GM21360 (cell line): ENCODE measurements at regions not wholly inside any gene's neighbourhood (a gene's known extent, or its start where the extent isn't known, plus 50 kb on each side); places are given as distances from the start of the nearest gene placed in this dataset.
A peak's percentile ranks its signal among the peaks of the same experiment; 100 is the strongest.

Experiments used
- ATAC-seq: cut with Tn5 transposase; IDR thresholded peaks from one replicate; pipeline ENCODE4 v1.9.1; 2021; ENCODE audit warnings: mild to moderate bottlenecking, moderate library complexity; ENCODE audit not compliant: unreplicated experiment

GRCh38 chr11:88448131-88448670 lies 110.7 kb upstream of the CTSC start:
- no peak for ATAC-seq

DNA sequence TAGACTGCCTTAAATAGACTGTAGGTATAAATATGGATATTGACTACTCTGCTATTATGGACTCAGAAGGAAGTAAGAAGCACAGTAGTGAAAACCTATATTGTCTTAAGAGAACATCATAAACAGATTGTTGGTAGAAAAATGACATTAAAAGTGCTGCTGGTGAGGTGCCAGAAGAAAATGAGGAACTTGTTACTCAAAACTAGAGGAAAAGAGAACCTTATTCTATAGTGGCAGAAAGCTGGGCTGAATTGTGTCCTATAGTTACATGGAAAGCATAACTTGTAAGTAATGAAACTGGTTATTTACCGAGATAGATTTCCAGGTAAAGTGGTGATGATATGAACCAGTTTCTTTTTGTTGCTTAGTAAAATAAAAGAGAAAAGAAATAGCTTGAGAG lies 109.7 kb upstream of the CTSC start:
- ATAC-seq, result no peak

GRCh38 chr11:88439356-88439755 lies 101.8 kb upstream of the CTSC start:
- ATAC-seq, result no peak

DNA sequence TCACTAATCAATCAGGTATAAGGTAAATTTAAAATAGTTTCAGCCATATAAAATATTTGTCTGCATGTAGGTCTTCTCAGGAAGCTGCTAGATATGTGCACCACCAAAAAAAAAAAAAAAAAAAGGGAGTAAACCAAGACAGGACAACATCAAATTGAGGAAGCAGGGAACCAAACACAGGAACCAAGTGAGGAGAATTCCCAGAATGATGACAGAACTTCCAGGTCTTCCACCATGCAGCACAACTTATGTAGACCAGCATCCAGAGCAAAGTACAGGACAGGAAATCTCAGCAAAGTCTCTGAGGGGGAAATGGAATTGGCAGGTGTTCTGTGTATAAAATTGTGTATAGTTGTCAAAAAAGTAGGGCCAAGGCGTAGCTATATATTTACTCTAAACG lies 101.2 kb upstream of the CTSC start:
- no peak for ATAC-seq

- ATAC-seq, result peak; percentile 98
These were observed 97.9 kb upstream of the CTSC start for GRCh38 chr11:88435415-88435814.

DNA sequence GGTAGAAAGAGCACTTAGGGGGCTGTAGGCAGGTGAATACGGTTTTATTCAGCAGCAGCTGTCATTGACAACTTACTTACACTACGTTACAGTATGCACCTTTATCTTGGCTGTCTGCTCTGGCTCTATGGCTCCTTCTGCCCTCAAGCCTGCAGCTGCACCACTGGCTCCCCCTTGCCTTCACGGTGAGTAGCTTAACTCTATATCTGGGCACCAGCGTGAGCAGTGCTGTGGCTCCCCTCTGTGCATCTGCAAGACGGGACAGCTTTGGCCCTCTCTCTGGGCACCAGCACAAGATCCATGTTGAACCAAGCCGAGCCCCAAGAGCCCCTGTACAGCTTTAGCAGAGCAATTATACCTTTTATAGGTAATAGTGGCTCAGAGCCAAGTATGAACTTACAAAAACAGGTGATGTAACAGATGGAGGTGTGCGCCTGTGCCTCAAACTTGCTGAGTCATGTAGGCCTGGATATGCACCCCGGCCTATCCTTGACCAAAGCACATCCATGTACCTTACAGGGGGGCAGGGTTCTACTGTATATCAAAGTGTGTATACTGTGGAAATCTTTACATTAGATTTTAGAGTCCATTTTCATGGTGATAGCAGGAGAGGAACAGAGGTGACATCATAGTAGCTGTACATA lies 96.9 kb upstream of the CTSC start:
- ATAC-seq, result no peak

GRCh38 chr11:88433536-88434230 lies 96.1 kb upstream of the CTSC start:
- no peak for ATAC-seq

- ATAC-seq, result no peak
These were observed 94.3 kb upstream of the CTSC start for GRCh38 chr11:88431675-88432341.

- ATAC-seq, result no peak
These were observed 91.4 kb upstream of the CTSC start for GRCh38 chr11:88428959-88429358.

- no peak for ATAC-seq
These were observed 90.2 kb upstream of the CTSC start for GRCh38 chr11:88427719-88428118.

DNA sequence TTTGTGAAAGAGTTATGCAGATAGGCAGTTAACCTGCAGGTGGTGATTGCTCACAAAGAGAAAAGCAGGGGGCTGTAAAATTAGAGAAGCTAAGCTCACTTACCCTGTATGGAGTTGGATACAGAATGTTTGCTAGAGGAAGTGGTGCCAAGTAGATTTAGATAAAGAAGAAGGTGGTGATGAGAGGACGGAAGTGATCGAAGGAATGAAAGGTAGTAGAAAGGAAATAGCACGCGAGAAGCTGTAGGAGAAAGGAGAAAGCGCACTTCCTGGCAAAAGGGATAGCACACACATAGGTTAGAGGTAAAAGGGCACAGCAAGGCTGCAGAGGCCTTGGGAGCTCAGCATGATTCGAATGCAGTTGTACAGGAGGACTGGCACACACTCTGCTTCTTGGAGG lies 87.3 kb upstream of the CTSC start:
- no peak for ATAC-seq

DNA sequence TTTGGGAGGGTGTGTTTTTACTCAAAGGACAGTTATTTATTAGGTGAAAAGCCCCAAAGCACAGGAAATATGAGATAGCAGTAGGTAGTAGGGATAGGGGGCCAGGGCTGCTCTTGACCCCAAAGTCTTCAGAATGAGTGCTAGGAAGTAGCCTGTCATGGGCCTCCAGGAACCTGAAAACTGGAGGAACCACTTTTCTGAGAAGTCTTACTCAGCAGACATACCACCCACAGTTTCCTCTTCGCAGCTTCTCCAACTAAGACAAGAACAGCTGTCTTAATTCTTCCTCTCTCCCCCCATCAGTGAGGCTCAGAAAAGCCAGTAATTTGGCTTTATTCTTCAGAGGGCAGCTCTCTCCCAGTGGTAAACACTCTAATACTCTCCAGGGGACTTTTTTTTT lies 84.0 kb upstream of the CTSC start:
- peak; percentile 80 for ATAC-seq

- ATAC-seq, result no peak
These were observed 82.7 kb upstream of the CTSC start for GRCh38 chr11:88420165-88420791.

DNA sequence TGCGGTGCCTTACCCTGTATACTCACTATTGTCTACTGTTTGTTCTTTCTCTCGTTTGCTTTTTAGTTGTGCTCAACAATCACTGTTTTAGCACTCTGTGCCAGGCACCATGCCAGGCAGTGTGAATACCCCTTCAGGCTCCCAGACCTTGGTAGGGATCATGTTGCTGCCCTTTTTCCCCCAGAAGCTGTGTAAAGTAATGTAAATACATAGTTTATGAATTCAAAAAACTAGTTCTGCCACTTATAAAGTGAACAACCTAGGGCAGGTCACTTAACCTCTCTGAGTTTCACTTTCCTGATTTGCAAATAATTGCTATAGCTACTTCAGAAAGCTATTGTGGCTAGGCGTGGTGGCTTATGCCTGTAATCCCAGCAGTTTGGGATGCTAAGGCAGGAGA lies 81.0 kb upstream of the CTSC start:
- ATAC-seq, result no peak

DNA sequence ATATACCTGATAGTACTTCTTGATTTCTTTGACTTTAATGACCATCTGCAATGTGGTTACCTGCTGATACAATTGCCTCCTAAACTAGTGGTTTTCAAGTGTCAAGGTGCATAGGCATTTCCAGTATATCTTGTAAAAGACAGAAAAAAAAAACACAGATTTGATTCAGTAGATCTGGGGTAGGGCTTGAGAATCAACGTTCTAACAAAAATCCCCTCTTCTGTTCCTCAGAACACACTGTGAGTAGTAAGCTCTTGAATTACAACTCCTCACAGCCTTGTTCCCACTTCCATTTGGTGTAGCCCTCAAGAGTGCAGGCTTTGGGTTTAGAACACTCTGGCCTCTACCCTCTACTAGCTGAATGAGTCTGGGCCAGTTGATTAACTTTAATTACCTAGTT lies 78.0 kb upstream of the CTSC start:
- ATAC-seq, result no peak

DNA sequence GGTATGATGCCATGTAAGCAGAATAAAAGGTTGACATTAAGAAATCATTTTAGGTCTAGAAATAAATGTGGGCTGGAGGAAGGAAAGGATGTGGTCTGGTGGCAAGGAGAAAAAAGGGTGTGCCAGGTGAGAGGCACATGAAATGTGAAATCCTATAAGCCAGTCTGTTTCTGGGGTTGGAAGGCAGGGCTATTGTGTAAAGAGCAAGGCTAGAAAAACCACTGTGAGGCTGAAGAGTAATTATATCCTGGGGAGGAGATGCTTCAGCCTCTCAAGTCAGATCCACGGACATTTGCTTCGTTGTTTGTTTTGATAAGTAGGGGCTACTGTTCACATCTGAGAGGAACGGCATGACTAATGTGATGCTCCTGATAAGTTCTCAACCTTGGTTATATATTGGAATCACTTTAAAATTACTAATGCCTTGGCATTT lies 77.5 kb upstream of the CTSC start:
- peak; percentile 29 for ATAC-seq

GRCh38 chr11:88414385-88414861 lies 76.9 kb upstream of the CTSC start:
- ATAC-seq, result peak; percentile 61

DNA sequence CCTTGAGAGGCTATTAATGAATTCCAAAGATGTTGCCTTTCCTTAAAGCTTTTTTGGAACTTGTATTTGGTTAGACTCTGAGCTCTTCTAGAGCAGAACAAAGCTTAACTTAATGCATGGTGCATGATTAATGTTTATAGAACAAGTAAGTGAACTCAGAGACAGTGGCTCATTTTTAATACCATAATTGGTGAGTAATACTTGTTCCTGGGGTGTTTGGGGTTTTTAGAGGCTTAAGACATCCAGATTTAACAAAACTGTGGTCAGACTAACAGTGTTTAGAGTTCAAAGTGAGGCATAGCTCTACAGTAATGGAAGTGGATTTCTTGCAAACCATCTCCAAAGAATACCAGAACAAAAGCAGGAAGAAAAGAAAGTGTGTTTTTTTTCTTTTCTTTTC lies 73.7 kb upstream of the CTSC start:
- ATAC-seq, result no peak

DNA sequence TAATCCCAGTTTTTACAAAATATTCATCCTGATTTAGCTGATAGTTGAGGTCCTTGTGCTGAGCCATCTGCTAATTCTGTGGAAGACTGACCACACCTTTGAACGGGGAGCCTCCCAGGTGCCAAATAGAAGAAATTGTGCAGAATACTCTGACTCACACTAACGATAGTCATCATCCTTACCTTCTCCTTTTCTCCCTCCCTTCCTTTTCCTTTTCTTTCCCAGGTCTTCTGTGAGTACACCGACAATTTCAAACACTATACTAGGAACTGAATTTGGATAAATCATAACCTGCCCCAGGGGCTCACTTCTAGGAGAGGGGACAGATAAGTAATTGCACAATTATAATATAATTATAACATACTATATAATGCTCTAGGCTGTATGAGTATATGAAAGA lies 73.1 kb upstream of the CTSC start:
- ATAC-seq, result no peak

GRCh38 chr11:88410056-88410455 lies 72.5 kb upstream of the CTSC start:
- no peak for ATAC-seq

DNA sequence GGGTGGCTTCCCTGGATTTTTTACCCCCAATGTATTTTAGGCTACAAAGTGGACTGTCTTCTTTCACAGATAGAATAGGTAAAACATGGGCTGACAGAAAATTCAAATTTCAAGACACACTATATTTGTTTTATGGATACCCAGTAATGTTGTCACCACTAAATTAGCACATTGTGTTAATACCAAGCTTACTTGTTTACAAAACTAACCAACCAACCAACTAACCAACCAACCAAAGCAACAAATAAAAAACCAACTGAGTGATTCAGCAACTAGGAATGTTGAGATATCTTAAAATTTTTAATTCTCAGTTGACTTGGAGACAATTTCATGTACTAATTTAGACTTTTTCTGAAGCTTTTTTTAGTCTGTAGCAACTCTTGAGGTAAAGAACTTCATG lies 69.3 kb upstream of the CTSC start:
- ATAC-seq, result no peak
